Loucy (cell line): ENCODE measurements at regions not wholly inside any gene's neighbourhood (a gene's known extent, or its start where the extent isn't known, plus 50 kb on each side); places are given as distances from the start of the nearest gene placed in this dataset.

ENCODE experiments used
- H2AFZ ChIP-seq: fragments of 200-600 bp; sonication (generic); 2 replicates; pipeline ENCODE4 v1.6.0; 2016; ENCODE audit warnings: antibody characterized with exemption, mild to moderate bottlenecking, low read length, moderate library complexity
- H3F3A ChIP-seq: fragments of 200-600 bp; 2 replicates; pipeline ENCODE4 v1.6.0; 2016; ENCODE audit warnings: antibody characterized with exemption, low read depth, mild to moderate bottlenecking
- H3K27me3 ChIP-seq: fragments of 200-600 bp; sonication (generic); 2 replicates; pipeline ENCODE4 v1.6.1; 2014; ENCODE audit warnings: low read length, mild to moderate bottlenecking; ENCODE audit not compliant: insufficient read depth, poor library complexity, severe bottlenecking
- H3K36me3 ChIP-seq: fragments of 200-600 bp; sonication (generic); 2 replicates; pipeline ENCODE4 v1.6.1; 2016; ENCODE audit warnings: low read length; ENCODE audit not compliant: insufficient read depth
- H3K4me1 ChIP-seq: fragments of 200-600 bp; sonication (generic); 2 replicates; pipeline ENCODE4 v1.5.1; 2014; ENCODE audit warnings: low read length, mild to moderate bottlenecking; ENCODE audit not compliant: insufficient read depth, poor library complexity, severe bottlenecking
- H3K4me2 ChIP-seq: fragments of 200-600 bp; sonication (generic); 2 replicates; pipeline ENCODE4 v1.6.0; 2014; ENCODE audit warnings: antibody characterized with exemption, low read length, low read depth, mild to moderate bottlenecking; ENCODE audit not compliant: poor library complexity, severe bottlenecking
- H3K4me3 ChIP-seq: fragments of 200-600 bp; sonication (generic); 2 replicates; pipeline ENCODE4 v1.5.1; 2014; ENCODE audit warnings: low read length, mild to moderate bottlenecking, mixed read lengths; ENCODE audit not compliant: poor library complexity, severe bottlenecking
- H3K79me2 ChIP-seq: fragments of 200-600 bp; sonication (generic); 2 replicates; pipeline ENCODE4 v1.6.1; 2014; ENCODE audit warnings: low read length; ENCODE audit not compliant: insufficient read depth
- H3K9ac ChIP-seq: fragments of 200-600 bp; sonication (generic); 2 replicates; pipeline ENCODE4 v1.6.0; 2014; ENCODE audit warnings: mild to moderate bottlenecking, low read depth, low read length, moderate library complexity; ENCODE audit not compliant: poor library complexity, severe bottlenecking
- H3K9me2 ChIP-seq: fragments of 200-600 bp; sonication (generic); replicated peaks from 2 replicates; pipeline ENCODE4 v1.6.1; 2016; ENCODE audit warnings: low read depth, low read length, mixed read lengths
- H3K9me3 ChIP-seq: fragments of 200-600 bp; sonication (generic); 2 replicates; pipeline ENCODE4 v1.6.1; 2014; ENCODE audit warnings: mild to moderate bottlenecking, antibody characterized with exemption, low read length, low read depth; ENCODE audit not compliant: insufficient read depth
- H4K20me1 ChIP-seq: fragments of 200-600 bp; sonication (generic); 2 replicates; pipeline ENCODE4 v1.6.0; 2014; ENCODE audit warnings: antibody characterized with exemption, low read length, mild to moderate bottlenecking; ENCODE audit not compliant: insufficient read depth, poor library complexity, severe bottlenecking
- EZH2phosphoT487 ChIP-seq: fragments of 200-600 bp; IDR thresholded peaks from 2 replicates; pipeline ENCODE4 v1.6.1; 2018; ENCODE audit warnings: antibody characterized with exemption, mild to moderate bottlenecking, moderate library complexity, borderline replicate concordance
- TF ChIP-seq, protein P1 (sequence below): fragments of 200-600 bp; sonication (generic); conservative IDR thresholded peaks from 2 replicates; pipeline ENCODE4 v1.5.1; 2014; ENCODE audit warnings: mild to moderate bottlenecking, antibody characterized with exemption, low read length

DNA sequence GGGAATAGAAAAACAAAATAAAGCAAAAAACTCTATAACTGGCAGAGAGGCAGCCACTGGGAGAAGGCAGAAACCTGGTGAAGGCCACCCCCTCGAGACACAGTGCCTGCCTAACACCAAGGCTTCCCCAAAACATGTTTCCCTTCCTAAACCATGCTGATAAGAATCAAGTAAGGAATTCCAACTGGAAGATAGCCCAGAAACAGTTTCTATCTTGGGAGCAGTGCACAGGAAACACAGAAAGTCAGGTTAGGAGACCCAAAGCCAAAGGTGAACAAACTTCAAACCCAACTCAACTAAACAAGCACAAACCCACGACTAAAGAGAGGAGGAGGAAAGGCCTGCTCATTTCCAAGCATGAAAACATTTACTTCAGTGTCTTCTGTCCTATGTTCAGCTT, 433.7 kb upstream of the RGS17 start:
- Histone ChIP-seq H2AFZ (no peak overlapping the region), H3K9ac (no peak overlapping the region), H3F3A (no peaks in the 10 kb centered on the region), H3K9me2 (no peaks in the 10 kb centered on the region), H3K36me3 (no peaks in the 10 kb centered on the region), H4K20me1 (no peaks in the 10 kb centered on the region), H3K9me3 (no peaks in the 10 kb centered on the region), H3K27me3 (no peaks in the 10 kb centered on the region), H3K4me1 (no peaks in the 10 kb centered on the region), H3K4me3 (no peak overlapping the region), H3K4me2 (no peak overlapping the region), H3K79me2 (no peaks in the 10 kb centered on the region)
- no peak for TF ChIP-seq EZH2phosphoT487
- TF ChIP-seq, protein P1, sequence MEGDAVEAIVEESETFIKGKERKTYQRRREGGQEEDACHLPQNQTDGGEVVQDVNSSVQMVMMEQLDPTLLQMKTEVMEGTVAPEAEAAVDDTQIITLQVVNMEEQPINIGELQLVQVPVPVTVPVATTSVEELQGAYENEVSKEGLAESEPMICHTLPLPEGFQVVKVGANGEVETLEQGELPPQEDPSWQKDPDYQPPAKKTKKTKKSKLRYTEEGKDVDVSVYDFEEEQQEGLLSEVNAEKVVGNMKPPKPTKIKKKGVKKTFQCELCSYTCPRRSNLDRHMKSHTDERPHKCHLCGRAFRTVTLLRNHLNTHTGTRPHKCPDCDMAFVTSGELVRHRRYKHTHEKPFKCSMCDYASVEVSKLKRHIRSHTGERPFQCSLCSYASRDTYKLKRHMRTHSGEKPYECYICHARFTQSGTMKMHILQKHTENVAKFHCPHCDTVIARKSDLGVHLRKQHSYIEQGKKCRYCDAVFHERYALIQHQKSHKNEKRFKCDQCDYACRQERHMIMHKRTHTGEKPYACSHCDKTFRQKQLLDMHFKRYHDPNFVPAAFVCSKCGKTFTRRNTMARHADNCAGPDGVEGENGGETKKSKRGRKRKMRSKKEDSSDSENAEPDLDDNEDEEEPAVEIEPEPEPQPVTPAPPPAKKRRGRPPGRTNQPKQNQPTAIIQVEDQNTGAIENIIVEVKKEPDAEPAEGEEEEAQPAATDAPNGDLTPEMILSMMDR, result no peak

DNA sequence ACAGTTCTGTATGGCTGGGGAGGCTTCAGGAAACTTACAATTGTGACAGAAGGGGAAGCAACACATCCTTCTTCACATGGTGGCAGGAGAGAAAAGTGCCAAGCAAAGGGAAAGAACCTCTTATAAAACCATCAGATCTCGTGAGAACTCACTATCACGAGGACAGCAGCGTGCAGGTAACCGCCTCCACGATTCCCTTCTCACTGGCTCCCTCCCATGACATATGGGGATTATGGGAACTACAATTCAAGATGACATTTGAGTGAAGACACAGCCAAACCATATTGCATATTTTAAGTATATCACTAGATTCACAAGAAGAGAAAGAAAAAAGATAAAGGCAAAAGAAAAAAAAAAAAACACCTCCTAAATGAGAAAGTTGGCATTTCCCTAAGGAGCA, 431.9 kb upstream of the RGS17 start:
- H3K9me3 ChIP-seq, result no peaks in the 10 kb centered on the region
- no peak overlapping the region for H2AFZ ChIP-seq
- H3K4me3 ChIP-seq, result no peak overlapping the region
- H3K9me2 ChIP-seq, result no peaks in the 10 kb centered on the region
- H3K79me2 ChIP-seq, result no peaks in the 10 kb centered on the region
- no peaks in the 10 kb centered on the region for H3F3A ChIP-seq
- no peak overlapping the region for H3K4me2 ChIP-seq
- no peaks in the 10 kb centered on the region for H3K36me3 ChIP-seq
- H3K4me1 ChIP-seq, result no peaks in the 10 kb centered on the region
- H4K20me1 ChIP-seq, result no peaks in the 10 kb centered on the region
- H3K9ac ChIP-seq, result no peak overlapping the region
- no peaks in the 10 kb centered on the region for H3K27me3 ChIP-seq
- TF ChIP-seq, protein P1, result no peak
- TF ChIP-seq EZH2phosphoT487, result no peak

DNA sequence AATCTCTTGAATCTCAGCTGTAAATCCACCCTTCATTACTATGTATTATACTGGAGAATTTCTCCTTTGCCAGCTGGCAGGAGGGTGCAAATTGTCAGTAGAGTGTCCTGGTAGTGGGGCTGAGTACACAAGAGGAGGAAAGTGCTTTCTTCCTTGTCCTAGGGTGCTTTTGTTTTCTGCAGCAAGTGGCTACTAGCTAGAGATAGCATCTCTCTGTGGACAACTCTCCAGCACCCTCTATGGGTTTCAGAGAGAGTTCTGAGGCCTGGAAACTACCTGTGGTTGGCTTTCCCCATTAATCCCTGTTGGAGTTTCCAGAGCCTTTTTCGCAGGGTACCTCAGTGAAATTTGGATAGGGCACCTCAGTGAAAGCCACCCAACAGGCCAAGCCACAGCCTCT, 422.5 kb upstream of the RGS17 start:
- H3K4me2 ChIP-seq, result no peak overlapping the region
- no peak for TF ChIP-seq EZH2phosphoT487
- TF ChIP-seq, protein P1, result no peak; the same call in 1 of the 2 replicates
- H3K79me2 ChIP-seq, result no peaks in the 10 kb centered on the region
- no peaks in the 10 kb centered on the region for H3K9me2 ChIP-seq
- H4K20me1 ChIP-seq, result no peaks in the 10 kb centered on the region
- no peak overlapping the region for H3K9ac ChIP-seq
- H3K27me3 ChIP-seq, result no peaks in the 10 kb centered on the region
- H3K36me3 ChIP-seq, result no peaks in the 10 kb centered on the region
- no peaks in the 10 kb centered on the region for H3K9me3 ChIP-seq
- no peak overlapping the region for H3K4me3 ChIP-seq
- no peaks in the 10 kb centered on the region for H3F3A ChIP-seq
- no peak overlapping the region for H2AFZ ChIP-seq
- no peaks in the 10 kb centered on the region for H3K4me1 ChIP-seq
